Upper lobe of left lung (tissue), 6 donors: ENCODE measurements at regions not wholly inside any gene's neighbourhood (a gene's known extent, or its start where the extent isn't known, plus 50 kb on each side); places are given as distances from the start of the nearest gene placed in this dataset.

Experiments used
- ATAC-seq, 2 donors: fragments of 200-7000 bp; cut with Tn5 transposase; one replicate each; pipeline ENCODE4 v1.9.1; 2022; ENCODE audit warnings: mild to moderate bottlenecking in 2 of 2, moderate library complexity in 2 of 2; ENCODE audit not compliant: low FRiP score in 2 of 2
- DNase-seq, 2 donors: peaks; one replicate each; pipeline ENCODE4 v3.0.0-alpha.2; 2019 to 2020
- H3K27ac ChIP-seq, 4 donors: fragments of 200-600 bp; sonication (generic); one replicate each; pipeline ENCODE4 v1.5.1; 2016 to 2019
- H3K27me3 ChIP-seq, 4 donors: fragments of 200-600 bp; sonication (generic); one replicate each; pipeline ENCODE4 v1.5.1; 2017 to 2019
- H3K36me3 ChIP-seq, 4 donors: fragments of 200-600 bp; sonication (generic); one replicate each; pipeline ENCODE4 v1.5.1; 2016 to 2019
- H3K4me1 ChIP-seq, 4 donors: fragments of 200-600 bp; sonication (generic); one replicate each; pipeline ENCODE4 v1.5.1; 2018 to 2019
- H3K4me3 ChIP-seq, 4 donors: fragments of 200-600 bp; sonication (generic); one replicate each; pipeline ENCODE4 v1.5.1; 2017 to 2019; ENCODE audit warnings: mild to moderate bottlenecking in 2 of 4, moderate library complexity in 1 of 4
- H3K9me3 ChIP-seq, 4 donors: fragments of 200-600 bp; sonication (generic); one replicate each; pipeline ENCODE4 v1.5.1; 2018 to 2019
- CTCF ChIP-seq, 6 experiments: fragments of 450-650 bp in 4 of 6; fragments of 200-600 bp in 2 of 6; sonication (generic) in 2 of 6; IDR thresholded peaks; one replicate each; pipeline ENCODE4 v1.5.1; 2016 to 2019; ENCODE audit warnings: antibody characterized with exemption in 6 of 6
- EP300 ChIP-seq, 4 donors: sonication (generic); formaldehyde crosslinking; IDR thresholded peaks; one replicate each; pipeline ENCODE4 v1.5.1; 2017; ENCODE audit warnings: antibody characterized with exemption in 4 of 4, control low read depth in 2 of 4
- POLR2A ChIP-seq, 4 donors: fragments of 450-650 bp; IDR thresholded peaks; one replicate each; pipeline ENCODE4 v1.5.1; 2016 to 2017; ENCODE audit warnings: antibody characterized with exemption in 4 of 4, mild to moderate bottlenecking in 2 of 4
- POLR2AphosphoS5 ChIP-seq, 2 donors: sonication (generic); formaldehyde crosslinking; IDR thresholded peaks; one replicate each; pipeline ENCODE4 v1.5.1; 2017; ENCODE audit warnings: antibody characterized with exemption in 2 of 2
- WGBS, 2 donors: methylation state at CpG; one replicate each; pipeline ENCODE4 v1.1.5; 2017 to 2018; 5-methylcytosine and 5-hydroxymethylcytosine counted together
- donor health status: DM: no; HTN: no; CAD: no; lungs with moderate emphysema.
- donor health status: DM: no; HTN: yes; CAD: no; lungs with severe emphysema.

GRCh38 chr12:71333418-71333817, 106.2 kb upstream of the LGR5 start:
- Histone ChIP-seq H3K4me3 (no peak overlapping the region), H3K27me3 (no peaks in the 10 kb centered on the region), H3K27ac (no peak overlapping the region), H3K9me3 (no peaks in the 10 kb centered on the region), H3K36me3 (no peaks in the 10 kb centered on the region), H3K4me1 (no peaks in the 10 kb centered on the region)
- no peak for DNase-seq
- WGBS, 2 donors: 87 to 100% methylated on average over 1 of the region's 1 CpG
- ATAC-seq: no peak
- TF ChIP-seq POLR2A (IDR thresholded peaks at IDR 0.05): no peak
- TF ChIP-seq EP300 (IDR thresholded peaks at IDR 0.05): no peak
- TF ChIP-seq CTCF (IDR thresholded peaks at IDR 0.05): no peak

- WGBS, 2 donors: 88 to 98% methylated on average over 2 of the region's 2 CpGs
- H3K4me1 ChIP-seq: no peaks in the 10 kb centered on the region
- H3K9me3 ChIP-seq: no peaks in the 10 kb centered on the region
- H3K36me3 ChIP-seq: no peaks in the 10 kb centered on the region
- no peaks in the 10 kb centered on the region for H3K27me3 ChIP-seq
- ATAC-seq: no peak
- H3K27ac ChIP-seq: no peak overlapping the region
- TF ChIP-seq POLR2A (IDR thresholded peaks at IDR 0.05) (no peak), EP300 (IDR thresholded peaks at IDR 0.05) (no peak), CTCF (IDR thresholded peaks at IDR 0.05) (no peak), POLR2AphosphoS5 (IDR thresholded peaks at IDR 0.05) (no peak)
- H3K4me3 ChIP-seq: no peak overlapping the region
- no peak for DNase-seq
Observed at GRCh38 chr12:71329956-71330355, 109.6 kb upstream of the LGR5 start.

- no peak for DNase-seq
- peaks cover 8 to 18% (median 12%) of the 10 kb centered on the region in 4 donors for H3K9me3 ChIP-seq
- no peak for ATAC-seq
- H3K27ac ChIP-seq: no peak overlapping the region
- no peaks in the 10 kb centered on the region for H3K4me1 ChIP-seq
- H3K27me3 ChIP-seq: no peaks in the 10 kb centered on the region
- no peak for TF ChIP-seq POLR2A (IDR thresholded peaks at IDR 0.05)
- TF ChIP-seq POLR2AphosphoS5 (IDR thresholded peaks at IDR 0.05): no peak
- no peak for TF ChIP-seq EP300 (IDR thresholded peaks at IDR 0.05)
- H3K4me3 ChIP-seq: no peak overlapping the region
- H3K36me3 ChIP-seq: no peaks in the 10 kb centered on the region
Observed at GRCh38 chr12:71321531-71321930, 118.1 kb upstream of the LGR5 start.

- TF ChIP-seq CTCF (IDR thresholded peaks at IDR 0.05): no peak
- TF ChIP-seq POLR2AphosphoS5 (IDR thresholded peaks at IDR 0.05): no peak
- no peak for TF ChIP-seq EP300 (IDR thresholded peaks at IDR 0.05)
- no peak for TF ChIP-seq POLR2A (IDR thresholded peaks at IDR 0.05)
- Histone ChIP-seq H3K36me3 (no peaks in the 10 kb centered on the region), H3K9me3 (peaks cover 8 to 18% (median 12%) of the 10 kb centered on the region in 4 donors), H3K27me3 (no peaks in the 10 kb centered on the region), H3K4me1 (no peaks in the 10 kb centered on the region), H3K27ac (no peak overlapping the region), H3K4me3 (no peak overlapping the region)
- DNase-seq (no peak), ATAC-seq (no peak)
- WGBS, 2 donors: 79 to 88% methylated on average over 1 of the region's 1 CpG
Observed at GRCh38 chr12:71321130-71321529, 118.5 kb upstream of the LGR5 start.

- Histone ChIP-seq H3K36me3 (no peaks in the 10 kb centered on the region), H3K4me3 (no peak overlapping the region), H3K9me3 (peaks cover 3 to 5% (median 4%) of the 10 kb centered on the region in 4 donors), H3K4me1 (no peaks in the 10 kb centered on the region), H3K27ac (no peak overlapping the region), H3K27me3 (no peaks in the 10 kb centered on the region)
- TF ChIP-seq POLR2AphosphoS5 (IDR thresholded peaks at IDR 0.05) (no peak), EP300 (IDR thresholded peaks at IDR 0.05) (no peak), POLR2A (IDR thresholded peaks at IDR 0.05) (no peak), CTCF (IDR thresholded peaks at IDR 0.05) (no peak)
- no peak for DNase-seq
- ATAC-seq: no peak
- WGBS, 2 donors: 83 to 87% methylated on average over 9 of the region's 9 CpGs
Observed at GRCh38 chr12:71315328-71315985, 124.1 kb upstream of the LGR5 start.
